IgD-negative memory B cell (primary cell): ENCODE measurements at regions not wholly inside any gene's neighbourhood (a gene's known extent, or its start where the extent isn't known, plus 50 kb on each side); places are given as distances from the start of the nearest gene placed in this dataset.
"Not testable (repeated sequence)": the region's sequence is repeated elsewhere in the genome, so short reads cannot be mapped to it uniquely, and the experiment has no call there.

Experiments used
- H3K27ac Mint-ChIP-seq, 3 donors: one replicate each; pipeline ENCODE4 v1.8.0; 2020 to 2022; ENCODE audit warnings: mild to moderate bottlenecking in 3 of 3, mixed read lengths in 3 of 3, moderate library complexity in 1 of 3
- H3K27me3 Mint-ChIP-seq: one replicate; pipeline ENCODE4 v1.8.0; 2021; ENCODE audit warnings: mixed read lengths
- H3K36me3 Mint-ChIP-seq: one replicate; pipeline ENCODE4 v1.8.0; 2020; ENCODE audit warnings: mild to moderate bottlenecking, mixed read lengths
- H3K4me1 Mint-ChIP-seq, 3 donors: one replicate each; pipeline ENCODE4 v1.8.0; 2020 to 2022; ENCODE audit warnings: mixed read lengths in 3 of 3, mild to moderate bottlenecking in 1 of 3
- H3K4me3 Mint-ChIP-seq, 4 donors: one replicate each; pipeline ENCODE4 v1.8.0; 2020 to 2022; ENCODE audit warnings: mild to moderate bottlenecking in 4 of 4, mixed read lengths in 4 of 4, moderate library complexity in 3 of 4
- H3K9me3 Mint-ChIP-seq, 3 donors: one replicate each; pipeline ENCODE4 v1.8.0; 2020 to 2021; ENCODE audit warnings: mixed read lengths in 3 of 3, mild to moderate bottlenecking in 1 of 3

GRCh38 chr7:65145008-65145407, 138.5 kb upstream of the ERV3-1 start:
- H3K4me1 Mint-ChIP-seq, H3K27ac Mint-ChIP-seq, H3K4me3 Mint-ChIP-seq, H3K9me3 Mint-ChIP-seq, H3K27me3 Mint-ChIP-seq, H3K36me3 Mint-ChIP-seq: not testable (repeated sequence)

GRCh38 chr7:65144557-65144956, 138.1 kb upstream of the ERV3-1 start:
- not testable (repeated sequence) for H3K36me3 Mint-ChIP-seq, H3K9me3 Mint-ChIP-seq, H3K4me1 Mint-ChIP-seq, H3K27ac Mint-ChIP-seq, H3K27me3 Mint-ChIP-seq, H3K4me3 Mint-ChIP-seq

GRCh38 chr7:65144119-65144518, 137.6 kb upstream of the ERV3-1 start:
- H3K36me3 Mint-ChIP-seq, H3K4me3 Mint-ChIP-seq, H3K27me3 Mint-ChIP-seq, H3K27ac Mint-ChIP-seq, H3K4me1 Mint-ChIP-seq, H3K9me3 Mint-ChIP-seq: not testable (repeated sequence)

GRCh38 chr7:65141894-65142293, 135.4 kb upstream of the ERV3-1 start:
- not testable (repeated sequence) for H3K36me3 Mint-ChIP-seq, H3K4me1 Mint-ChIP-seq, H3K4me3 Mint-ChIP-seq, H3K27ac Mint-ChIP-seq, H3K27me3 Mint-ChIP-seq, H3K9me3 Mint-ChIP-seq

- H3K9me3 Mint-ChIP-seq, H3K36me3 Mint-ChIP-seq, H3K4me1 Mint-ChIP-seq, H3K27ac Mint-ChIP-seq, H3K27me3 Mint-ChIP-seq, H3K4me3 Mint-ChIP-seq: not testable (repeated sequence)
Measured at GRCh38 chr7:65141405-65141778, 134.9 kb upstream of the ERV3-1 start.

GRCh38 chr7:65140543-65141404, 134.3 kb upstream of the ERV3-1 start:
- H3K9me3 Mint-ChIP-seq, H3K4me3 Mint-ChIP-seq: not testable (repeated sequence)

GRCh38 chr7:65136850-65137249, 130.4 kb upstream of the ERV3-1 start:
- H3K36me3 Mint-ChIP-seq, H3K4me3 Mint-ChIP-seq, H3K4me1 Mint-ChIP-seq, H3K27me3 Mint-ChIP-seq, H3K9me3 Mint-ChIP-seq, H3K27ac Mint-ChIP-seq: not testable (repeated sequence)

More at GRCh38 chr7:65140543-65141404, 134.3 kb upstream of the ERV3-1 start:
- not testable (repeated sequence) for H3K27ac Mint-ChIP-seq, H3K36me3 Mint-ChIP-seq, H3K27me3 Mint-ChIP-seq, H3K4me1 Mint-ChIP-seq

GRCh38 chr7:65133087-65133486, 126.6 kb upstream of the ERV3-1 start:
- not testable (repeated sequence) for H3K4me1 Mint-ChIP-seq, H3K4me3 Mint-ChIP-seq, H3K27ac Mint-ChIP-seq, H3K9me3 Mint-ChIP-seq, H3K36me3 Mint-ChIP-seq, H3K27me3 Mint-ChIP-seq

GRCh38 chr7:65132256-65132655, 125.8 kb upstream of the ERV3-1 start:
- not testable (repeated sequence) for H3K4me3 Mint-ChIP-seq, H3K36me3 Mint-ChIP-seq, H3K27ac Mint-ChIP-seq, H3K9me3 Mint-ChIP-seq, H3K27me3 Mint-ChIP-seq, H3K4me1 Mint-ChIP-seq

GRCh38 chr7:65127364-65127763, 120.9 kb upstream of the ERV3-1 start:
- H3K27ac Mint-ChIP-seq, H3K36me3 Mint-ChIP-seq, H3K4me1 Mint-ChIP-seq, H3K9me3 Mint-ChIP-seq, H3K27me3 Mint-ChIP-seq, H3K4me3 Mint-ChIP-seq: not testable (repeated sequence)

GRCh38 chr7:65124600-65124999, 118.1 kb upstream of the ERV3-1 start:
- not testable (repeated sequence) for H3K36me3 Mint-ChIP-seq, H3K27me3 Mint-ChIP-seq, H3K4me3 Mint-ChIP-seq, H3K9me3 Mint-ChIP-seq, H3K27ac Mint-ChIP-seq, H3K4me1 Mint-ChIP-seq

- H3K27ac Mint-ChIP-seq: not testable (repeated sequence)
Measured at GRCh38 chr7:65105650-65106203, 99.2 kb upstream of the ERV3-1 start.

GRCh38 chr7:65100499-65100898, 94.0 kb upstream of the ERV3-1 start:
- not testable (repeated sequence) for H3K4me3 Mint-ChIP-seq, H3K27ac Mint-ChIP-seq, H3K27me3 Mint-ChIP-seq, H3K9me3 Mint-ChIP-seq, H3K4me1 Mint-ChIP-seq, H3K36me3 Mint-ChIP-seq

More at GRCh38 chr7:65105650-65106203, 99.2 kb upstream of the ERV3-1 start:
- H3K4me3 Mint-ChIP-seq, H3K36me3 Mint-ChIP-seq, H3K27me3 Mint-ChIP-seq, H3K9me3 Mint-ChIP-seq, H3K4me1 Mint-ChIP-seq: not testable (repeated sequence)

GRCh38 chr7:65081669-65082055, 75.2 kb upstream of the ERV3-1 start:
- not testable (repeated sequence) for H3K9me3 Mint-ChIP-seq, H3K27me3 Mint-ChIP-seq, H3K36me3 Mint-ChIP-seq, H3K4me1 Mint-ChIP-seq
- peak overlapping the region in 2 of 3 donors; percentile 92 to 98 for H3K27ac Mint-ChIP-seq
- H3K4me3 Mint-ChIP-seq: peak overlapping the region; percentile 89 to 97 (median 94)

GRCh38 chr7:65080799-65081668, 74.5 kb upstream of the ERV3-1 start:
- not testable (repeated sequence) for H3K27me3 Mint-ChIP-seq, H3K36me3 Mint-ChIP-seq, H3K4me1 Mint-ChIP-seq, H3K9me3 Mint-ChIP-seq
- H3K4me3 Mint-ChIP-seq: peak overlapping the region; percentile 89 to 97 (median 94)
- H3K27ac Mint-ChIP-seq: peak overlapping the region; percentile 92 to 98 (median 96)

GRCh38 chr7:65074959-65075358, 68.5 kb upstream of the ERV3-1 start:
- H3K27ac Mint-ChIP-seq, H3K4me1 Mint-ChIP-seq, H3K36me3 Mint-ChIP-seq, H3K27me3 Mint-ChIP-seq, H3K4me3 Mint-ChIP-seq, H3K9me3 Mint-ChIP-seq: not testable (repeated sequence)
